ENCODE measurements at regions not wholly inside any gene's neighbourhood (a gene's known extent, or its start where the extent isn't known, plus 50 kb on each side); places are given as distances from the start of the nearest gene placed in this dataset.

GRCh38 chr2:182616471-182617393 lies 99.3 kb upstream of the DNAJC10 start:
- 72 to 87% methylated on average over 3 of the region's 3 CpGs for WGBS, 2 donors
- H3K9me3 ChIP-seq: no peaks in the 10 kb centered on the region
- TF ChIP-seq POLR2AphosphoS5 (IDR thresholded peaks at IDR 0.05) (no peak), EP300 (IDR thresholded peaks at IDR 0.05) (no peak), CTCF (IDR thresholded peaks at IDR 0.05) (no peak)
- H3K27ac ChIP-seq: no peak overlapping the region
- H3K27me3 ChIP-seq: no peaks in the 10 kb centered on the region
- H3K36me3 ChIP-seq: no peaks in the 10 kb centered on the region
- intact Hi-C loops (cut with DNase I): no loop called here
- no peak for DNase-seq
- H3K4me3 ChIP-seq: no peak overlapping the region
- peaks cover 0 to 47% (median 25%) of the 10 kb centered on the region in 4 donors for H3K4me1 ChIP-seq

GRCh38 chr2:182618672-182619079 lies 97.4 kb upstream of the DNAJC10 start:
- intact Hi-C loops (cut with DNase I): loop anchor here (2.0 kb wide), 1 partner anchor 260 kb away; no protein-coding TSS in a partner anchor

GRCh38 chr2:182619276-182619675 lies 96.8 kb upstream of the DNAJC10 start:
- Histone ChIP-seq H3K27ac (peak overlapping the region in 1 of 4 donors; percentile 39), H3K27me3 (no peaks in the 10 kb centered on the region), H3K4me1 (peaks cover 0 to 63% (median 34%) of the 10 kb centered on the region in 4 donors), H3K4me3 (no peak overlapping the region), H3K36me3 (no peaks in the 10 kb centered on the region), H3K9me3 (no peaks in the 10 kb centered on the region)
- DNase-seq: no peak
- intact Hi-C loops (cut with DNase I): loop anchor here (2.0 kb wide), 1 partner anchor 260 kb away; no protein-coding TSS in a partner anchor
- 80 to 90% methylated on average over 2 of the region's 2 CpGs for WGBS, 2 donors
- TF ChIP-seq POLR2AphosphoS5 (IDR thresholded peaks at IDR 0.05): no peak
- TF ChIP-seq POLR2A (IDR thresholded peaks at IDR 0.05): no peak
- TF ChIP-seq EP300 (IDR thresholded peaks at IDR 0.05): no peak
- no peak for TF ChIP-seq CTCF (IDR thresholded peaks at IDR 0.05)

More at GRCh38 chr2:182618672-182619079, 97.4 kb upstream of the DNAJC10 start:
- no peaks in the 10 kb centered on the region for H3K27me3 ChIP-seq
- H3K4me3 ChIP-seq: no peak overlapping the region
- H3K36me3 ChIP-seq: no peaks in the 10 kb centered on the region
- WGBS, 2 donors: 28 to 62% methylated on average over 6 of the region's 6 CpGs
- TF ChIP-seq POLR2A (IDR thresholded peaks at IDR 0.05): no peak
- no peak for TF ChIP-seq CTCF (IDR thresholded peaks at IDR 0.05)
- peak; percentile 23 to 91 (median 62) for TF ChIP-seq POLR2AphosphoS5 (IDR thresholded peaks at IDR 0.05)
- TF ChIP-seq EP300 (IDR thresholded peaks at IDR 0.05): peak in 2 of 4 donors; percentile 65 to 69
- peaks cover 0 to 63% (median 34%) of the 10 kb centered on the region in 4 donors for H3K4me1 ChIP-seq
- DNase-seq: no peak
- H3K9me3 ChIP-seq: no peaks in the 10 kb centered on the region
- peak overlapping the region in 1 of 4 donors; percentile 39 for H3K27ac ChIP-seq

GRCh38 chr2:182621191-182621590 lies 94.9 kb upstream of the DNAJC10 start:
- intact Hi-C loops (cut with DNase I): no loop called here

More at GRCh38 chr2:182621191-182621590, 94.9 kb upstream of the DNAJC10 start:
- Histone ChIP-seq H3K4me1 (peaks cover 0 to 63% (median 34%) of the 10 kb centered on the region in 4 donors), H3K27ac (no peak overlapping the region), H3K27me3 (no peaks in the 10 kb centered on the region), H3K36me3 (no peaks in the 10 kb centered on the region), H3K9me3 (no peaks in the 10 kb centered on the region), H3K4me3 (no peak overlapping the region)
- WGBS, 2 donors: 86 to 89% methylated on average over 1 of the region's 1 CpG
- TF ChIP-seq POLR2A (IDR thresholded peaks at IDR 0.05) (no peak), POLR2AphosphoS5 (IDR thresholded peaks at IDR 0.05) (no peak), EP300 (IDR thresholded peaks at IDR 0.05) (no peak), CTCF (IDR thresholded peaks at IDR 0.05) (no peak)
- no peak for DNase-seq

Data from sigmoid colon (tissue), 6 donors.